HG03060 (cell line): ENCODE measurements at regions not wholly inside any gene's neighbourhood (a gene's known extent, or its start where the extent isn't known, plus 50 kb on each side); places are given as distances from the start of the nearest gene placed in this dataset.

ENCODE experiments used
- ATAC-seq: cut with Tn5 transposase; IDR thresholded peaks from one replicate; pipeline ENCODE4 v1.9.1; 2021; ENCODE audit warnings: low read depth, moderate number of reproducible peaks; ENCODE audit not compliant: unreplicated experiment

- no peak for ATAC-seq
Observed at GRCh38 chr5:138629392-138629791, 54.2 kb upstream of the HSPA9 start.

- no peak for ATAC-seq
Observed at GRCh38 chr5:138626333-138626944, 51.2 kb upstream of the HSPA9 start.

GRCh38 chr5:138625134-138625533 is 49.9 kb upstream of the HSPA9 start:
- no peak for ATAC-seq
